HG03565 (cell line): ENCODE measurements at regions not wholly inside any gene's neighbourhood (a gene's known extent, or its start where the extent isn't known, plus 50 kb on each side); places are given as distances from the start of the nearest gene placed in this dataset.

Experiments
- ATAC-seq: cut with Tn5 transposase; IDR thresholded peaks from one replicate; pipeline ENCODE4 v1.9.1; 2021; ENCODE audit warnings: mild to moderate bottlenecking, moderate library complexity; ENCODE audit not compliant: unreplicated experiment

GRCh38 chr6:159357211-159357915 lies 188.2 kb downstream of the FNDC1 start:
- ATAC-seq: no peak

GRCh38 chr6:159353193-159353592 lies 184.0 kb downstream of the FNDC1 start:
- ATAC-seq: no peak

GRCh38 chr6:159351707-159352106 lies 182.5 kb downstream of the FNDC1 start:
- ATAC-seq: no peak

- ATAC-seq: no peak
Measured at GRCh38 chr6:159349915-159350314, 180.7 kb downstream of the FNDC1 start.

- no peak for ATAC-seq
Measured at GRCh38 chr6:159343709-159344108, 174.5 kb downstream of the FNDC1 start.

- ATAC-seq: no peak
Measured at GRCh38 chr6:159342146-159342545, 172.9 kb downstream of the FNDC1 start.

- no peak for ATAC-seq
Measured at GRCh38 chr6:159334068-159334467, 164.9 kb downstream of the FNDC1 start.

GRCh38 chr6:159331451-159331850 lies 162.3 kb downstream of the FNDC1 start:
- no peak for ATAC-seq

- no peak for ATAC-seq
Measured at GRCh38 chr6:159329081-159329480, 159.9 kb downstream of the FNDC1 start.

GRCh38 chr6:159328052-159328451 lies 158.9 kb downstream of the FNDC1 start:
- no peak for ATAC-seq

GRCh38 chr6:159325476-159325875 lies 156.3 kb downstream of the FNDC1 start:
- no peak for ATAC-seq

GRCh38 chr6:159324596-159324995 lies 155.4 kb downstream of the FNDC1 start:
- ATAC-seq: no peak
